ENCODE measurements at regions not wholly inside any gene's neighbourhood (a gene's known extent, or its start where the extent isn't known, plus 50 kb on each side); places are given as distances from the start of the nearest gene placed in this dataset.

DNA sequence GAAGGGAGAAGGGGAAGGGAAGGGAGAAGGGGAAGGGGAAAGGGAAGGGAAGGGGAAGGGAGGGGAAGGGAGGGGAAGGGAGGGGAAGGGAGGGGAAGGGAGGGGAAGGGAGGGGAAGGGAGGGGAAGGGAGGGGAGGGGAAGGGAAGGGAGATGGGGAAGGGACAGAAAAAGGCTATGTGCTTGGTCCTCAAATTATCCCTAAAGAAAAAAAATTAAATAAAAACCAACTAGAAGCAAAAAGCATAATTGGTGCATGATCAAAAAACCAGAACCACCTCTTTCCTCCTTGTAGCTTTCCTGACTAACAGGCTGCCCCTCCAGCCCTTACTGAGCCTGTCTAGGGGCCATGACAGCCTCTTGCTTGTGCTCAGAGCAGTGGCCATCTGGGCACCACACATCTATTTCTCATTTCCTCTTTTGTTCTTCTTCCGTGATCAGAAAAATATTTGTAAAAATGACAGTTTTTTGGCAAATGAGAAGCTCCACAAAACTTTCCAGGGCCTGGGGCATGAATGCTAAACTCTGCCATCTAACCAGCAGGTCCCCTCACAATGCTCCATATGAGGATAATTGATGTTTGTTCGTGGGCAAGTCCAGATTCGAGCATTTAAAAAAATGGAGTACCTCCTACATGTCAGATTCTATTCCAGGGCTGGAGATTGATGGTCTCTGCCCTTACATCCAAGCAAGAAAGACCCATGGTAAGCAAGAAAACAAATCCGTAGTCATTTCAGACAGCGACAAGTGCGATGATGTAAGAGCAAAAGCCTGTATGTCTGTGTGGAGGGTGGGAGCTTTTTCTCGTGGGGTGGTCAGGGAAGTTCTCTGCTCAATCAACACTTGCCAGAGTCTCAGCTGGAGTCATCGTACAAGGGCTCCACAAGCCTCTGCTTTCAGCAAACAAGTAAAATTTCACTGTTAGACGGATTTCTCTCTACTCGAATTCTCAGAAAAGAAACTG, 320.9 kb downstream of the WDR11 start:
- H3K79me2 ChIP-seq (replicated peaks; ENCODE audit: insufficient read depth, low read length): no peaks in the 10 kb centered on the region
- H3K4me2 ChIP-seq (ENCODE audit: low read length): no peak overlapping the region
- no peak overlapping the region for H2AFZ ChIP-seq (ENCODE audit: low read depth, low read length)
- H3K9me3 ChIP-seq (ENCODE audit: low read length): no peaks in the 10 kb centered on the region
- no peak overlapping the region for H3K9ac ChIP-seq (ENCODE audit: low read length)
- H3K9me2 ChIP-seq (ENCODE audit: insufficient read depth, low read length): no peaks in the 10 kb centered on the region
- no peaks in the 10 kb centered on the region for H3K27me3 ChIP-seq (ENCODE audit: insufficient read depth, low read depth, low read length)
- H4K20me1 ChIP-seq (ENCODE audit: insufficient read depth): no peaks in the 10 kb centered on the region
- H3F3A ChIP-seq (ENCODE audit: insufficient read depth, low read length, poor library complexity, severe bottlenecking): no peaks in the 10 kb centered on the region
- no peaks in the 10 kb centered on the region for H3K36me3 ChIP-seq (ENCODE audit: insufficient read depth, low read length)
- TF ChIP-seq, protein P1, sequence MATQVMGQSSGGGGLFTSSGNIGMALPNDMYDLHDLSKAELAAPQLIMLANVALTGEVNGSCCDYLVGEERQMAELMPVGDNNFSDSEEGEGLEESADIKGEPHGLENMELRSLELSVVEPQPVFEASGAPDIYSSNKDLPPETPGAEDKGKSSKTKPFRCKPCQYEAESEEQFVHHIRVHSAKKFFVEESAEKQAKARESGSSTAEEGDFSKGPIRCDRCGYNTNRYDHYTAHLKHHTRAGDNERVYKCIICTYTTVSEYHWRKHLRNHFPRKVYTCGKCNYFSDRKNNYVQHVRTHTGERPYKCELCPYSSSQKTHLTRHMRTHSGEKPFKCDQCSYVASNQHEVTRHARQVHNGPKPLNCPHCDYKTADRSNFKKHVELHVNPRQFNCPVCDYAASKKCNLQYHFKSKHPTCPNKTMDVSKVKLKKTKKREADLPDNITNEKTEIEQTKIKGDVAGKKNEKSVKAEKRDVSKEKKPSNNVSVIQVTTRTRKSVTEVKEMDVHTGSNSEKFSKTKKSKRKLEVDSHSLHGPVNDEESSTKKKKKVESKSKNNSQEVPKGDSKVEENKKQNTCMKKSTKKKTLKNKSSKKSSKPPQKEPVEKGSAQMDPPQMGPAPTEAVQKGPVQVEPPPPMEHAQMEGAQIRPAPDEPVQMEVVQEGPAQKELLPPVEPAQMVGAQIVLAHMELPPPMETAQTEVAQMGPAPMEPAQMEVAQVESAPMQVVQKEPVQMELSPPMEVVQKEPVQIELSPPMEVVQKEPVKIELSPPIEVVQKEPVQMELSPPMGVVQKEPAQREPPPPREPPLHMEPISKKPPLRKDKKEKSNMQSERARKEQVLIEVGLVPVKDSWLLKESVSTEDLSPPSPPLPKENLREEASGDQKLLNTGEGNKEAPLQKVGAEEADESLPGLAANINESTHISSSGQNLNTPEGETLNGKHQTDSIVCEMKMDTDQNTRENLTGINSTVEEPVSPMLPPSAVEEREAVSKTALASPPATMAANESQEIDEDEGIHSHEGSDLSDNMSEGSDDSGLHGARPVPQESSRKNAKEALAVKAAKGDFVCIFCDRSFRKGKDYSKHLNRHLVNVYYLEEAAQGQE (IDR thresholded peaks at IDR 0.05; ENCODE audit: borderline replicate concordance): no peak
- TF ChIP-seq EZH2 (IDR thresholded peaks at IDR 0.05; ENCODE audit: borderline replicate concordance, insufficient read depth, low read length, poor library complexity, severe bottlenecking): no peak
- no peak for TF ChIP-seq TAF1 (IDR thresholded peaks at IDR 0.05; ENCODE audit: low read depth)
- TF ChIP-seq, protein P2, sequence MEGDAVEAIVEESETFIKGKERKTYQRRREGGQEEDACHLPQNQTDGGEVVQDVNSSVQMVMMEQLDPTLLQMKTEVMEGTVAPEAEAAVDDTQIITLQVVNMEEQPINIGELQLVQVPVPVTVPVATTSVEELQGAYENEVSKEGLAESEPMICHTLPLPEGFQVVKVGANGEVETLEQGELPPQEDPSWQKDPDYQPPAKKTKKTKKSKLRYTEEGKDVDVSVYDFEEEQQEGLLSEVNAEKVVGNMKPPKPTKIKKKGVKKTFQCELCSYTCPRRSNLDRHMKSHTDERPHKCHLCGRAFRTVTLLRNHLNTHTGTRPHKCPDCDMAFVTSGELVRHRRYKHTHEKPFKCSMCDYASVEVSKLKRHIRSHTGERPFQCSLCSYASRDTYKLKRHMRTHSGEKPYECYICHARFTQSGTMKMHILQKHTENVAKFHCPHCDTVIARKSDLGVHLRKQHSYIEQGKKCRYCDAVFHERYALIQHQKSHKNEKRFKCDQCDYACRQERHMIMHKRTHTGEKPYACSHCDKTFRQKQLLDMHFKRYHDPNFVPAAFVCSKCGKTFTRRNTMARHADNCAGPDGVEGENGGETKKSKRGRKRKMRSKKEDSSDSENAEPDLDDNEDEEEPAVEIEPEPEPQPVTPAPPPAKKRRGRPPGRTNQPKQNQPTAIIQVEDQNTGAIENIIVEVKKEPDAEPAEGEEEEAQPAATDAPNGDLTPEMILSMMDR (IDR thresholded peaks at IDR 0.05; ENCODE audit: poor library complexity, severe bottlenecking): no peak
- TF ChIP-seq MXI1 (conservative IDR thresholded peaks at IDR 0.05; ENCODE audit: poor library complexity, severe bottlenecking): no peak
- no peak for TF ChIP-seq EP300 (conservative IDR thresholded peaks at IDR 0.05; ENCODE audit: poor library complexity, severe bottlenecking)
- TF ChIP-seq SMC3 (conservative IDR thresholded peaks at IDR 0.05; ENCODE audit: poor library complexity): no peak
- no peak overlapping the region for H3K27ac ChIP-seq (ENCODE audit: low read length)
- no peak overlapping the region for H3K4me3 ChIP-seq (ENCODE audit: low read length)

DNA sequence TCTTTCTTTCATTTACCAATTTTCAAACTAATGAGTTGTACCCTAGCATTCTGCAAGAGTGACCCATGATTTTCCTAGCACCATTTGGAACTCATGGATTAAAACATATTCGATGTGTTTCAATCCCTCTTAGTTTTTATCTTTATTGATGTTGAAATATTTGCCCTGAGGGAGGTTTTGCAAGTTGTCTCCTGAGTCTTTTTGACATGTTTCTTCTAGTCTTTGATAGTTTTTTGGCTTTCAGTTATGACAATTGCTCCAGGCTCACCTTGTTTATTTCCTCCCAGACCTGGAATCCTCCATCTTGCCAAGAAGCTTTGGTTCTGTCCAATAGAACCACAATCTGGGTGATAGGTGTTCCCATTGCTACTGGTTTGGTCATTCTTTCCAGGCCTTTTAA, 327.8 kb downstream of the WDR11 start:
- Histone ChIP-seq H2AFZ (ENCODE audit: low read depth, low read length) (no peak overlapping the region), H4K20me1 (ENCODE audit: insufficient read depth) (no peaks in the 10 kb centered on the region), H3K27me3 (ENCODE audit: insufficient read depth, low read depth, low read length) (no peaks in the 10 kb centered on the region), H3K79me2 (replicated peaks; ENCODE audit: insufficient read depth, low read length) (no peaks in the 10 kb centered on the region), H3K9me2 (ENCODE audit: insufficient read depth, low read length) (no peaks in the 10 kb centered on the region), H3K4me2 (ENCODE audit: low read length) (no peak overlapping the region), H3K9me3 (ENCODE audit: low read length) (no peaks in the 10 kb centered on the region), H3K4me3 (ENCODE audit: low read length) (no peak overlapping the region), H3F3A (ENCODE audit: insufficient read depth, low read length, poor library complexity, severe bottlenecking) (no peaks in the 10 kb centered on the region), H3K36me3 (ENCODE audit: insufficient read depth, low read length) (no peaks in the 10 kb centered on the region), H3K9ac (ENCODE audit: low read length) (no peak overlapping the region), H3K27ac (ENCODE audit: low read length) (no peak overlapping the region)
- TF ChIP-seq TAF1 (IDR thresholded peaks at IDR 0.05; ENCODE audit: low read depth) (no peak), SMC3 (conservative IDR thresholded peaks at IDR 0.05; ENCODE audit: poor library complexity) (no peak), EP300 (conservative IDR thresholded peaks at IDR 0.05; ENCODE audit: poor library complexity, severe bottlenecking) (no peak), POLR2AphosphoS5 (IDR thresholded peaks at IDR 0.05) (no peak), EZH2 (IDR thresholded peaks at IDR 0.05; ENCODE audit: borderline replicate concordance, insufficient read depth, low read length, poor library complexity, severe bottlenecking) (no peak), MXI1 (conservative IDR thresholded peaks at IDR 0.05; ENCODE audit: poor library complexity, severe bottlenecking) (no peak)
- TF ChIP-seq, protein P2 (IDR thresholded peaks at IDR 0.05; ENCODE audit: poor library complexity, severe bottlenecking): no peak
